Fibroblast of gingiva (primary cell): ENCODE measurements at regions not wholly inside any gene's neighbourhood (a gene's known extent, or its start where the extent isn't known, plus 50 kb on each side); places are given as distances from the start of the nearest gene placed in this dataset.

Source experiments
- DNase-seq: peaks from one replicate; pipeline ENCODE4 v3.0.0-alpha.2; 2011; ENCODE audit warnings: low read depth

DNA sequence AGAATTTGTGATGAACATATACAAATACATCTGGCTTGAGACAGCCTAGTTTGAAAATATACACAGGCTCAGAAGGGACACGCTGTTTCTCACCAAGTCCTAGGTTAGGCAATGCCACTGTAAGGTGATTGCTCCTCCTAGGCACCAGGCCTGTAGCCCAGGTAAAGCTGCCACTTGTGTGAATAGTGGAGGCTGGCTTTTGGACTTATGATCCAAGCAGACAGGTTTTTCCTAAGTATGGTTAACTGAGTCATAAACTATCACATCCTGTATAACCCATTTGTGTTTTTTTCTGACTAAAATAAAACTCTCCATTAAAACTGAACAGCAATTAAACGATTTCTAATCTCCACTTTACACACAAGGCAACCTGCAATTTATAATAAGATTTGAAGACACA is 81.0 kb downstream of the SEMA4F start:
- DNase-seq = no peak

DNA sequence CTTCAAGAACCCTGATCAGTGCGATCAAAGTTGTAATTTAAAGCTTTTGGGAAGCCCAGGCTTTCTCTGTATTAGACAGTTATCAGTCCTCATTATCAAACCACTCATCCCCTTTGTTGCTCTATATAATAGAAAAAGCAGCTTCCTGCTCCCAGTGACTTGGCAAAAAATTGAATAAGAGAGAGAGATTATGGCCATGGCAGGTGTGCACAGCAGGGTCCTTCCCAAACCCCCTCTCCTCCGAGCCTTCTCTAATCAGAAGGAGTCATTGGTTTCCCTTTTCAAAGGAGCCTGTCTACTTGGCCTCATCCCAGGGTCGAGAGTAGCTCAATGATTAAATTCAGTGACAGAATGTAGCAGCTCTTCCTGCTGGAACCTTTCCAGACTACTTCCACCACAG is 81.5 kb downstream of the SEMA4F start:
- DNase-seq = no peak

DNA sequence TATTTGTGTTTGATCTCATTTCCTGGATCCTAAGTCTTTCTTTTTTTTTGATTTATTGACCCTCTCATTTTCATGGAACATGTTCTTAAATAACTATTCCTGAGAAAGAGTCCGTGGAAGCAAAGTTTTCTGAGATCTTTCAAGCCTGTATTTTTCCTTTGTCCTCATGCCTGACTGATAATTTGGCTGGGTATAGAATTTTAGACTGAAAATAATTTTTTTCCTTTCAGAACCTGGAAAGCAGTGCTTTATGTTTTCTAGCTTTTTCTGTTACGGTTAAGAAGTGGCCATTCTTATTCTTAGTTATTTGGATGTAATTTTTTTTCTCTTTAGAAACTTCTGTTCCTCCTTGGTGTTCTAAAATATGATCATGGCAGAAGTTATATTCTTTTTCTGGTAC is 82.5 kb downstream of the SEMA4F start:
- no peak for DNase-seq

DNA sequence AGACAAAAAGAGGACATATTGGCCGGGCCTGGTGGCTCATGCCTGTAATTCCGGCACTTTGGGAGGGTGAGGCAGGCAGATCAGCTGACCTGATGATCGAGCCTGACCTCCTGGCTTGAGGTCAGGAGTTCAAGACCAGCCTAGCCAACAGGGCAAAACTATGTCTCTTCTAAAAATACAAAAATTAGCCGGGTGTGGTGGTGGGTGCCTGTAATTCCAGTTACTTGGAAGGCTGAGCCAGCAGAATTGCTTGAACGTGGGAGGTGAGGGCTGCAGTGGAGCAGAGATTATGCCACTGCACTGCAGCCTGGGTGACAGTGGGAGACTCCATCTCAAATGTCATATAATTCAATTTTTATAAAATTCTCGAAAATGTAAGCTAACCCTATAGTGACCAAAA is 84.5 kb downstream of the SEMA4F start:
- DNase-seq = no peak

DNA sequence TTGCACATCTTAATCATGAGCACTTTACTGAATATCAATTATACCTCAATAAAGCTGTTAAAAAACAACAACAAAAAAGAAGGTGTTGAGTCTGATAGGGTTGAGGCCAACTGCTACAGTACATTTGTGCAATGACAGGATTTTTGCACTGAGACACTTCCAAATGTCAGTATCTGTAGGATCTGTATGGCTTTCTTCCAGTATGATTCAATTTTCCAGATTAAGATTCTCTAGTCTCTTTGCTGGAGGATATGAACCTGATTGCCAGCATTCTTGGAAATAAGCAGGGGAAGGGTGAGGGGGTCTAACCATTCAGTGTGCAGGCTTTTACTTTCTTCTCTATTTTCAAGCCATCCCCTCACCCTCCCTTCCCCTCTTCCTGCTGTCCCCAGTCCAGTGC is 85.1 kb downstream of the SEMA4F start:
- DNase-seq = no peak

DNA sequence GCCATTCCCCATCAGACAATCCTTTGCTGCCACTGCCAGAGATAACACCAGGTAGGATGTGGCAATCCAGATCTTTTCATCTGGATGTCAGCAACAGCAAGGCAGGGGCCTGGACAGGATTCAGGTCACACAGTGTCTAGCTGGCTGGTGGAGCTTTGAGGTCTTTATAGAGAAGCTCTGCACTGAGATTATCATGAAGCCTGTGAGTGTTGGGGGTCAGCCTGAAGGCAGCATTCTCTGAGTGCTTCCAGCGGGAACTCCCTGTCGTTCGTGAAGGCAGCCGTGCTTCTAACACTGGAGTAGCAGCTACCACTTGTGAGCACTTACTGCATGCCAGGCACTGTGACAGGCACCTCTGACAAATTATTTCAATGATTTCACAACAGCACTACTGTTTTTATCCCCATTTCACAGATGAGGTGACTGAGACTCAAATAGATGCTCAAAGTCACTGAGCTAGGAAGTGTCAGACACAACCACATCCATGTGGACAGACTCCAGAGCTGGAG is 85.7 kb downstream of the SEMA4F start:
- DNase-seq = no peak

DNA sequence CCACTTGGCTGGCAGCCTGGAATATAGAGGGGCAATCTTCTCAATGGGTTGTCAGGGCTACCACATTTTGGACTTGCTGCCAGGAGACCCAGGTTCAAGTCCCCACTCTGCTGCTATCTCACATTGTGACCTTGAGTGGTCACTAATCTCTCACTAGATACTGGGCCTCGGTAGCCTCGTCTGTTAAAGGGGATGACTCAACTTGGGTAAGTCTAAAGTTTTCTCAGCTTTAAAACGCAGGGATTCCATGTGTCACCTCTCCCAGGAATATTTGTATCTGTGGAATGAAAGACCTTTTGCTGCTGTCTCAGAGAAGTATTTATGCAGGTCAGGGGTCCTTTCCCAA is 86.3 kb downstream of the SEMA4F start:
- no peak for DNase-seq

DNA sequence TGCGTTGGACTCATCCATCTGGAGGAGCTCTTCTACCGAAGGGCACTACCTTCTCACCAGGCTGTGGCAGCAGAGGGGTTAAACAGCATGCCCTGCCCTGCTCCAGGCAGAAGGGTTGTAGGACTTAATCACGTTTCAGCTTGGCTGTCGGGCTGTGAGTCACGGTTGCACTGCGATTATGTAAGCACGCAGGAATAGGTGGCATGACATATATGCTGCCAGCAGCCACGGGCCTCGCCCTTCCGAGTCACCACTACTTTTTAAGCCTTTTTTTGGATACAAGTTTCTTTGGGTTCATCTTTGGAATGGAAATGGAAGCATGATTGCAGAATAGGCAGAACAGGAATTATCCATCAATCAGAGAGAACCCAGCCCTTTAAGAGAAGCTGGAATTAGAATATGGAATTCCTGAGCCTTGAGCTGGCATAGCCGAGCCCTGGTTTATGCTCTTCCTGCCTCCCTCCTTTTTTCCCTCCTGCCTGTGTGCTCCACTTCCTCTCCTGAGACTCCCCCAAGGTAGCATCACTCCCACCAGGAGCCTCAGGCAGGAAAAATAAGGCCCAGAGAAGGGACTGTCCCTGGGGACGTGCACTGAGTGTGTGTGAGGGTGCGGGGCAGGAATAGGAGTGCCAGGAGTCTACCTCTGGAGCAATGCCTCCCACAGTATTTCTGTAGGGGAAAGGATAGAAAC is 86.8 kb downstream of the SEMA4F start:
- DNase-seq = peak; percentile 78

DNA sequence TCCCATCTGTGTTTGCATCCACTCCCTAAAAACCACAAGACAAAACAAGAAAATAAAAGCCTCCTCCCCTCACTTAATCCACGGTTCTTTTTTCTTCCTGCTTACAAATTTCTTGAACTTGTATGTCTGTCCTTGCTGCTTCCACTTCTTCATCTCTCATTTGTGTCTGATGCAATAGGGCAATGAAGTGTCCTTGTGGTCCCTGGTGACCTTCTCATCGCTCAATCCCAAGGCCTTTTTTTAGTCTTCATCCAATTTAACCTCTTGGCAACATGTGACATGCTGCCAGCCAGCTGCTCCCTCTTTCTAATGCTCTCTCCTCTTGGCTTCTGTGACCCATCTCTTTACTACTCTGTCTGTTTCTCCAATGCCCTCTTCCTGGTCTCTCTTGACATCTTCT is 87.6 kb downstream of the SEMA4F start:
- DNase-seq = no peak

DNA sequence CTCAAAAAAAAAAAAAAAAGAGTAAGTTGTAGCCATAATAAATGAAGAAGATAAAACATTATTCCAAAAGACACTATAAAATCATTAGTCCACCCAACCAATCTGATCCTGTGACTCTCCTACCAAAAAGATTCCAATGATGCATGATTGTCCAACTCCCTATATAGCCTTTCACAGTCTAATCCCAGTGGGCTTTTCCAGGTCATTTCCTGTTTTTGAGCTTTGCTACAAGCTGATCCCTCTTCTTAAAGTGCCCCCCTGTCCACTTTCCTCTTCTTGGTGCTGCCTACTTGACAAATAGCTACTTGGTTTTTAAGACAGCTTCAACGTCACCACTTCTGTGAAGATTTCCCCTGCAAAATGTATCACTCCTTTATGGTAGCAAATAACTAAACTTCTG is 88.4 kb downstream of the SEMA4F start:
- DNase-seq = no peak

DNA sequence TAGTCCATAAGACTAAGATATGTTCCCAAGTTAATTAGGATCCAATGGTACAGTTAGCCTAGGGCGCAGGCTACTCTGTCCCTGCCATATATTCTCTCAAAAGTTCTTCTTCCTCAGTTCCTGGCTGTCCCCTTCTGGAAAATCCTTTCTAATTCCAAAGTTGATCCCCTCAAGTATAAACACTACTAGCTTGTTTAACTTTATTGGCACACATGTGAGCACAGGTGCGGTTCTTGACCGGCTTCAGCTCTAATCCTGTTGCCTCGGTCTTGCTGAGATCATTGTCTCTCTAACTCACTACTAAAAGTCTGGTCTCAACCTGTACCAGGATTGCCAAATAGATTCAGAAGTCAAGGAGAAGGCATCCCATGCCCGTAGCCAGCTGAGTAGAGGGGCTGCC is 89.0 kb downstream of the SEMA4F start:
- no peak for DNase-seq

DNA sequence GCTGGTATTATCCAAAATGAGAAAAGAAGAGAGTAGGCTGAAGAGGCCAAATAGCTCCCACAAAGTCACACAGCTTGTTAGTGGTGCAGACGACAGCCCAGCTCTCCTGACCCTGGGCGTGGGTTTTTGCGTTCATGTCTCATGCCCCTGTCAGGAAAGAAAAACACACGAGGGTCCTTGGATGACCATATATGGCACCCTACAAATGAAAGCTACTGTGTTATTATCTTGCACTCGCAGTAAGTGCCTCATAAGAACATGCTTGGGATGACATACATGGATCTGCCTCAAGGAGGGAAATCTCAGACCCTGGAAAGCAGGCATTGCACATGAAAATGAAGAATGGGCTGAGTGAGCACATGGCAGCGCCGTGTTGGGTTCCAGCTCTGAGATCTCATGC is 89.7 kb downstream of the SEMA4F start:
- no peak for DNase-seq

DNA sequence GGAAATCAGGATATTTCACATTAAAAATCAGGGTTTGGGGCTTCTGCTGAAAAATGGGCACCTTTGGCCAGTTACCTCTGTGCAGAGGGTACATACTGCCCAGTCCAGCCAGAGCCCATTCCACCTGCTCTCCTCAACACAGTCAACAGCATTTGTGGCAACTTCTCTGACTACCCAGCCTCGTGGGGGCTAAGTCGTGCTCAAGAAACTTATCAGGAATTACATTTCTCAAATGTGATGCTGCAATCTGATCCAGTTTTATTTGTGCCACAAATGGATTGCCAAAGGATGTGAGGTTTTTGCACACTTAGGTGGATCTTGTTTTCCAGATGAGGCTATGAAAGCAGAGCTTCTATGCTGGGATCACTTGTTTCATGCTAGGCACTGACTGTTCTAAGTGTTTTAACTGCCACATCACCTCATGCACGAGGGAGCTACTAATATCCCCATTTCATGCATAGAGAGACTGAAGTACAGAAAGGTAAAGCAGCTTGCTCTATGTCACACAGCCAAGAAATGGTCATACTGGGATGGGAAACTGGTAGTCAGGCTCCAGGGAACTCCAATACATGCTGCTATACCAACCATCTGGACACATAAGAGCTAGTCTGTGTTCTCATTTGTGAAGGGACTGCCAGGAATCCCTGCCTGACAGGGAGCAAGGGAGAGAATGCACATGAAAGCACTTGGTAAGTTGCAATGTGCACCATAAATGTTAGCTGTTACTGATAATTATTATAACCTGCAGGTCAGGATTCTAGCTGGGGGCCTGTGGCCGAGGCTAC is 89.0 kb upstream of the HK2 start:
- DNase-seq = no peak

DNA sequence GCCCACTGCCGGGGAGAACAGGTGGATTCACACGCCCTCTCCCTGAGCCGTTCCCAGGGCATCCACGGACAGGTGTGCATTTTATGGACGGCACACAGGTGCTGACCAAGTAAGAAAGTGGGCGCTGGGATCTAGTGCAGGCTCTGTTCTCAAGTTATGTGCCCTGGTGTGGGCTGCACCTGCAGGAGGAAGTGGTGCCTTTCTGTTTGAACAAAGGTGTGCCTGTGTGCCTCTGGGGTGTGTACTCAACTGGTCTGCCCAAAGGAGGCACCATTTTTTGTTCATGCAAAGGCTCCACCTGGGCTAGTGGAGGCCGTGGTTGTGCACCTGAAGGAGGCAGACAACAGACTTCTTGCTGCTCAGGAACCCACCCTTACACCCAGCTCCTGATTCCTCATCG is 88.2 kb upstream of the HK2 start:
- no peak for DNase-seq

DNA sequence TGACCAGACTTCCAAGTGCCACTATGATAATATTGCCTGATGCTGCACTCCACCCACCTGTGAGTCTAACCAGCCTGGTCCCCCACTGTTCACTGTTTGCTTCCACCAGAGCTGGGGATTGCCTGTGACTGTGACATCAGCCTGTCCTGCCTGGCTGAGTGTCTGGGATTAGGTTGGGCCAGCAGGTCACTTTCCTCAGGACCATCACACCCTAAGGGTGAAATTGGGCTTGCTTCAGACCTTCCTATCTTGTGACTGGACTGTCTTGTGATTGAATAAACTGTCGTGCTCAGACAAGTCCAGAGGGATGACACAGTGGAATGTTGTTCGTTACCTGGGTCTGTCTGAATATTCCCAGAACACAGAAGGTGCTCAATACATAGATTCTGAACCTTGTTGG is 87.4 kb upstream of the HK2 start:
- DNase-seq = no peak

DNA sequence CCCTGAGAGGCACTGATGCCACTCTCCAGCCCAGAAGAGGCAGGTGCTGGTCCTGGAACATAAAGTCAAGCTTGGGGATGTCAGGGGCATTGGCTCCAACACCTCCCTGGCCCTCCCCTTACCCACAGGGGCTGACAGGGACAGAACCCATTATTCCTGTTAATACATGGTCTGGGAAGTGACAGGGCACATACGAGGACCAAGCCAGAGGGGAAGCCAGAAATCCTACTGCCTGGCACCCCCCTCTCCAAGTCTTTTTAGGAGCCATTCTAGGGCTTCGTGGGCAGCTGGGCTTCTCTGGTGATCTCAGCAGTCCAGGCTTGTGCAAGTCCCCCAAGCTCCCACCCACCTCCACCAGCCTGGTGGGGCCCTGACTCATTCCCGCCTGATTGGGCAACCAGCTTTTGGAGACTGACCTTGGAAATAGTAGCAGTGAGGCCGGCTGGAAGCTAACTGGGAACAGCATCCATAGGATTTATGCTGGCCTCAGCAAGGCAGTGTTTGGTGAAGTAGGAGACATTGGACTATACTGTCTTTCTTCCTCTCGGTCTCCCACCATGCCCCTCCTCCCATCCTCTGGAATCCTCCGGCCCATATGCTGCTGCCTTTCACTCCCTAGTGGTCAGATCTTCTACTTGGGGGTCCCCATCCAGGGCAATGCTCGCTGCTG is 86.4 kb upstream of the HK2 start:
- peak; percentile 82 for DNase-seq

DNA sequence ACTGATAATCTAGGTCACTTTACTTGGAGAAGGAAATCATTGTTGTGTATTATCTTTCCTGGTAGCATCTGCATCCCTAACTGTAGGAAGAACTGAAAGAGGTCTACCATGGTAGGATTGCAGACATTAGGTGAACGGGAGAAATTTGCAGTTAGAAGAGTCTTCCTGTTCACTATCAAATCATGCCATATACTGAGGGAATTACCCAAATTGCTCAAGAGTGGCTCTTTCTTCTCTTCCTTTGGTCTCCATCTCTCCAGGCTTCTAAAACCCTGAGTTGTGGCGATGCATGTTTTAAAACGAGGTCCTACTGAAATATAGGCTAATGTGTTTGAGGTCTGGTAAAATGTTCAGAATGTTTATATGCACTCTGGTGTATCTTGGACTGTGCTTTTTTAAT is 85.3 kb upstream of the HK2 start:
- no peak for DNase-seq

DNA sequence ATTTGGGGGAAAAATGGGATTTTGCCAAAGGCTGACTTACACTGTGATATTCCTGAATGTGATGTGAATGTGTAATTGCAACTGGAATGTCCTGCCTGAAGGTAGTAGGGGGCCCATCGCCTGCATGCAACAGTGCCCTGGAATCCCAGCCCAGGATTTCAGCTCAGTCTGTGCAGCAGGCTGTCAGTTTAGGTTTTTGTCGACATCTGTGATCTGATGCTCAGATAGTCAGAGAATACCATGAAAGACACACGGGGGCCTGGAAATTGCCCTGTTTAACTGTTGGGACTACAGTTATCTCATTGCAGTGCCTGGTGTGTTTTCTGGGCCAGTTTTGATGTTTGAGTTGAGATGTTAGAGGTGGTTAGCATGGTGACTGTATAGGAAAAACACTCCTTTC is 84.5 kb upstream of the HK2 start:
- no peak for DNase-seq

DNA sequence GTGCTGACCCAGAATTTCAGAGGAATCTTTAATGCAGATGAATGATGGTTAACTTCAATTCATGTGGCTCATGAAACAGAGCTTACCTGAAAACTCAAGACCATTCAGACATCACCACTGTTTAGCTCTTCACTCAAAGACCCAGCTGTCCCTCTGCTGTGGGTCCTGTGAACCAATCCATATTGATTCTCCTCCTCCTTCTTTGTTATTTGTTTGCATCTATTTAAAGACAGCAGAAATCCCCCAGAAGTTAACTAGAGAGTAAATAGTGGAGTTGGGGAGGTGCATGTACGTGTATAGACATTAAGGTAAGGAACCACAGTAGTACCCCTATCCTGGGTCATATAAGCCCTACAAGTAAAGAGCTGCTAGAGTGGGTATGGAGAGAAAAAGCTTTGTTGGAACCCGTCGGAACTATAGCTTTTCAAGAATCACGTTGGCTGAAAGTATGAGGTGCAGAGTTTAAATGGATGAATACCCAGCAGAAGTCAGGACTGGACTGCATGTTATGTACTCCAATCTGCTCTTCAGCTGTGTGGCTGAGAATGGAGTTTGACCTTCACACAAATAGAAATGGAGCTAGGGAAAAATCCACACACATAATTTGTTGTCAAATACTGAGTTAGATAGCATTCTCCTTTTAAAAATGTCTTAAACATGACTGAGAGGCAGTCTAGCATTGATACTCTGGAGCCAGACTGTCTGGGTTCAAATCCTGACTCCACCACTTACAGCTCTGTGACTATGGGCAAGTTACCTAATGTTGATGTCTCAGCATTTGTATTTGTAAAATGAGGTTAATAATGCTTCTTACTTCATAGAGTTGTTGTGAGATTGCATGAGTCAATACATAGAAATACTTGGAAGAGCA is 81.7 kb upstream of the HK2 start:
- no peak for DNase-seq

DNA sequence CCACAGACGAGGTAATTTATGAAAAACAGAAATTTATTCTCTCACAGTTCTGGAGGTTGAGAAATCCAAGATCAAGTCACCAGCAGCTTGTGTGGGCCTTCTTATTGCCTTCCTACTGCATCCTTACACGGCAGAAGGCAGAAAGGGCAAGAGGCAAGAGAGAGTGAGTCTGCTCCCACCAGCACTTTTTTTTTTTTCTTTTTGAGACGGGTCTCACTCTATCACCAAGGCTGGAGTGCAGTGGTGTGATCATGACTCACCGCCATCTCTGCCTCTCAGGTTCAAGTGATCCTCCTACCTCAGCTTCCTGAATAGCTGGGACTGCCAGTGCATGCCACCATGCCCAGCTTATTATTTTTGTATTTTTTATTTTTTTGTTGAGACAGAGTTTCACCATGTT is 78.5 kb upstream of the HK2 start:
- DNase-seq = no peak

DNA sequence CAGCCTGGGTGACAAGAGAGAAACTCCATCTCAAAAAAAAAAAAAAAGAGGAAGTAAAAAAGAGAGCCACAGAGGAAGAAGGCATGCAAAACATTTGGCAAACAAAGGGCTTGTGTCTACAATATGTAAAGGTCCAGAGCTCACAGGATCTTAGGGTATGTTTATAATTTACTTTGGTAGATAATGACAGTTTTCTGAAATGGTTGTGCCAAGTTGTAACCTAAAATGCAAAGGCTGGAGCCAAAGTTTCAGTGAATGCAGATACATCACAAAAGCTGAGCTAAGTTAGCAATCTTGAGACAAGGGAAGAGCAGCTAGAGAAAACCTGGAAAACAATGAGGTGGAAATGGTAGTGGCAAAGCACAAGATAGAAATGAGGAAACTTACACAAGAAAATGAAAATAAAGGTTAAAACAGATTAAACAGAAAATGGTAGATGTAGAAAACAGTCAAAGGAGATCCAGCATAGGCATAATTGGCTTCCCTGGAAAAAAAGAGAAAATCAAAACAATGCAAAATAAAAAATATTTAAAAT is 77.5 kb upstream of the HK2 start:
- DNase-seq = no peak

DNA sequence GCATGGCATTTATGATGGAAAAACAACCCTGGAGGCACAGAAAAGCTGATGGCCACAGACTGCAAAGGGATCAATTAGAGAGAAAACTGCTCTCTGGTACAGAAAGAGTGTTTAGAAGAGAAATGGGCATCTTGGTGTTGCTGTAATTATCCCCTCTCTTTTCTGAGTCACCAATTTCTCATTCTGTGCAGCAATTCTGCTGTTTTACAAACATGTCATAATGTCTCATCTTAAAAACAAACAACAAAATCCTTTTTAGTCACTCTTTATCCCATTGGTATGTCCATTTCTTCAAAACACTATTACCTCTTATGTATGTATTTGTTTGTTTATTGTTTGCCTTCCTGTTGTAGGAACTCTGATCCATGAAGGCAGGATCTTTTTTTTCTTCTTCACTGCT is 73.9 kb upstream of the HK2 start:
- DNase-seq = no peak
